Lung microvascular endothelial cell (primary cell): ENCODE measurements at regions not wholly inside any gene's neighbourhood (a gene's known extent, or its start where the extent isn't known, plus 50 kb on each side); places are given as distances from the start of the nearest gene placed in this dataset.

Experiments
- DNase-seq, 2 donors: peaks; one replicate each; pipeline versions ENCODE4 v3.0.0 to v3.0.0-alpha.2; 2010; ENCODE audit warnings: low read depth in 2 of 2

DNA sequence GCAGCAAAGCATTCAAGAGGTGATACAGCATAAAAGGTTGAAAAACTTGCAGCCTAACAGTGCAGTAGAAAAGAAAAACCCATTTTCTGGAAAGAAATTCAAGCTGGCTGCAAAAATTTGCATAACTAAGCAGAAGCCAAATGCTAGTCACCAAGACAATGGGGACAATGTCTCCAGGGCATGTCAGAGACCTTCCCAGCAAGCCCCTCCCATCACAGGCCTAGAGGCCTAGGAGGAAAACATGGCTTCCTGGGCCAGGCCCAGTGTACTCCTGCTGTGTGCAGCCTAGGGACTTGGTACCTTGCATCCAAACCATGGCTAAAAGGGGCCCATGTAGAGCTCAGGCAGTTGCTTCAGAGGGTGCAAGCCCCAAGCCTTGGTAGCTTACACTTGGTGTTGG is 405.1 kb upstream of the CYRIA start:
- no peak for DNase-seq

DNA sequence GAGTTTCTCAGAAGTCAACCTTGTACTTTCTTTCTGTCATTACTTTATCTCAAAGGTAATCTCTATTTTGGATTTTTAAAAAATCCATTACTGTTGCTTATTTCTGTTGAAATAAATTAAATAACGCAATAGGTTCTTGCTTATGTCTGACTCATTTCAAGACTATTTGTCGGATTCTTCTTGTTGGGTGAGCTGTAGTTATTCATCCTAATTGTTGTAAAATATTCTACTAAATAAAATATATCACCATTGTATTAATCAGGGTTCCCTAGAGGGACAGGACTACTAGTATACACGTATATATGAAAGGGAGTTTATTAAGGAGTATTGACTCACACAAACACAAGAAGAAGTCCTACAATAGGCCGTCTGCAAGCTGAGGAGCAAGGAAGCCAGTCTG is 403.9 kb upstream of the CYRIA start:
- DNase-seq: no peak

DNA sequence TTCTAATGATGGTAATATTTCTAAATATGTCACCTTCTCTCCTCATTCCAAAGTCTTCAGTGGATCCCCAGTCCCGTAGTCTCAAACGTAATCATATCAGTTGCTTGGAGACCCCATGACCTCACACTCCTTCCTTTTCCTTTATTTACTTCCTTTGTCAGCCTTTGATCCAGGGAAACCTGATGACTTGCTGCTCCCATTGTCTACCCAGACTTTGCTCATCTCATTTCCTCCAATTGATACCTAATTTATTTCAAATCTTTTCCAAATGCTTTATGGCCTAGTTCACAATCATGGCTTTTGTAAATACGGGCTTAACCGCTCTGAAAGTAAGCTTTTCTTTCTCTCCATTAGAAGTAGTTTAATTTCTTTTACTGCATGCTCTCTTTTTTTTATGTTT is 402.4 kb upstream of the CYRIA start:
- peak in 1 of 2 donors; percentile 79 for DNase-seq

DNA sequence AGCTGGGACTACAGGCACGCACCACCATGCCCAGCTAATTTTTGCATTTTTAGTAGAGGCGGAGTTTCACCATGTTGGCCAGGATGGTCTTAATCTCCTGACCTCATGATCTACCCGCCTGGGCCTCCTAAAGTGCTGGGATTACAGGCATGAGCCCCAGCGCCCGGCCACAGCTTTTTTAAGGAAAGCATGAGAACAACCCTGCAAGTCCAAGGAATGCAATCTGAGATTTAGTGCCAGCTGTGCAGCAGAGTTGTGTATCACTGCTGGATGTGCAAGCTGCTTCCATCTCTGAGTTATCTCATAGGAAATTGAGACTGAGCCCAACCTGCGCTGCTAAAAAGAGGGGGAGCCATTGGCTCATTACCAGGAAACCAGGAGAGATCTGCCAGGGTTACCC is 399.9 kb upstream of the CYRIA start:
- no peak for DNase-seq

DNA sequence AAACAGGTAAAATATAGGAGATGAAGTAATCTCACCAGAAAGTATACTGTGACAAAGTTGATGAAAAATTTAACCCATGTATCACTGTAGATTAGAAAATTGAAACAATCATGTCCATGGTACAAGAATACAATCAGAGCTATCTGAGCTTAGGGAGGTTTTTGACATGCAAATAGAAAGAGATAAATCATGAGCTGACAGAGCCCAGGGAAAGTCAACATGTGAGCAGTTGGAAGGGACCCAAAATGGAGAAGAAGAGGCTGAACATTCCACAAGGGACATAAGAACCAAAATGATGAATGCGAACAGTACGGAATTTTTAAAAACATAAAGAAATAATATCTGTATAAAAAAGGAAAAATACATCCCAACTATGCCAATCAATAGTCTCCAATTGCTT is 395.4 kb upstream of the CYRIA start:
- DNase-seq: no peak

DNA sequence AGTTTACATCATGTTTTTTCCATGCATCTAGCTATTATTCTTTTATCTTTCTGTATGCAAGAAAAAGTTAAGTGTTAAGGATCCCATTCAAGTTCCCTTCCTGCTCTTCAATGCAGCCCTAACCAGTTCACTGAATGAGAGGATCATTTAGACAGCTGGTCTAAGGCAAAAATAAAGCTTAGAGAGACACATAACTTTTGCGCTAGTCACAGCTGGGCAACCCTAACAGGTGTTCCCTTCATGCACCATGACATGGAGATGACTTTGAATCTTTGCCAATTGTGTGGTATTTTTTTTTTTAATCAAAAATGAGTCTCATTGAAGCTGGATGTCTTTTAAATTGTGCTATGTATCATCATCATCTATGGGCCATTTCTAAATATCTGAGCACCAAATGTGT is 393.8 kb upstream of the CYRIA start:
- no peak for DNase-seq

DNA sequence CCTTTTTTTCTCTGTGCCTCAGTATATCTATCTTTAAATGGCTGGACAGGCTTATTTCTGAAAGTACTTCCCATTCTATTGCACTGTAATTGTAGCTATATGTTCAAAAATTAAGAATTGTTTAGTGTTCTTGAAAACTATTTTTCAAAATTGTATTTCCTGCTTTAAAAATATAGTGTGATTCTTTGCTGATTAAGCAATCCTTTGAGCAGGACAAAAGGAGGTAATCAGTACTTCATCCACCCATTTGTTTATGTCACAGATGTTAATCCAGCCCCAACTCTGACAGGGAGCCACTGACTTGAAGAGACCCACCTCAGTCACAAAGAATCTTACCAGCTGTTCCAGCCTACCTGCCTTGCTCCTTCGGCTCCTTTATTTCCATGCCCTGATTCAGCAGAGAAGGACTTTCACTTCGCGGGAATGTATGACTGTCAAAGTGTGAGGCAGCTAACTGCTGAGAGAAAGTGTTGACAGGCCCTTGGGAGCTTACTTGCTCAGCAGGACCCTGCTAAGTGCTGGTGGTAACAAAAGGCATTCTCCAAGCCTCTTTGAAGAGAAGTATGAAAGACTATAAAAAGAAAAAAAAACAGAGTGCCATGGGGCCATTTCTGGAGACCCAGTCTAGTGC is 393.3 kb upstream of the CYRIA start:
- no peak for DNase-seq

DNA sequence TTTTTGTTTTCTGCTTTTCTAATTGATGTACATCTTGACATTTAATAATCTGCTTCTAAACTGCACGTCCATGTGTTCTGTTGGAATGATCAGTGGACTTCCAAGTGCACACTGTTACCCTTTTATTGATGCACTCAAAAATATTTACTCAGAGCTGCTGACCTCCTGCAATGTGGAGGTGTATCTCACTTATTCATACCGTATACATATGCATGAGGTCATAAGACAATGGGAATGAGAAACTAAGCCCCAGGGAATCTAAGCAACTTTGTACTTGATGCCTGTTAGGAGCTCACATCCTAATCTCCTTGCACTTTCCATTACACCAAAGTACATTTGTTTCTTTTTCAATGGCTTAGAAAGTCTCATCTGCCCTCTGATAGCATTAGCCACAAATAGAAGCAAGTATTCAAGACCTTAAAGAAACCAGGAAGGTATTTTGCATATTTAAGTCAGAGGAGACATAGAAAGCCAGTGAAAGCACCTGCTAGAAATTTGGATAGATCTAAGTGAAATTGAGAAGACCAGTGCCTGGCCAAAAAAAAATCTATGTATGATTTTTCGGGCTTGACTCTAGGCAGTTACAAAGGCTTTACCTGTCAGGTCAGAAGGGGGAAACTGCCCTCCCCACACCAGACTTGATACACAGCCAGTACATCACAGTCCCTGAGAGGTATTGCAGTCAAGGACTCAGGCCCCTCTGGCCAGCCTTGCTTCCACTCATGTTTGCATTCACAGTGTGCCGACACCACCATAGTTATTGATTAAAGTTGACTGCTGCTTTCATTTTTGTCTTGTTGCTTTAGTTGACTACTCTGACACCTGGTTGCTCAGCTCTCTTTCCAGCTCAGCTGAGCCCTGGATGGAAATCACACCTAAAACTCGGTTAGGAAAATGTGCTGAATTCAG is 391.7 kb upstream of the CYRIA start:
- DNase-seq: no peak

DNA sequence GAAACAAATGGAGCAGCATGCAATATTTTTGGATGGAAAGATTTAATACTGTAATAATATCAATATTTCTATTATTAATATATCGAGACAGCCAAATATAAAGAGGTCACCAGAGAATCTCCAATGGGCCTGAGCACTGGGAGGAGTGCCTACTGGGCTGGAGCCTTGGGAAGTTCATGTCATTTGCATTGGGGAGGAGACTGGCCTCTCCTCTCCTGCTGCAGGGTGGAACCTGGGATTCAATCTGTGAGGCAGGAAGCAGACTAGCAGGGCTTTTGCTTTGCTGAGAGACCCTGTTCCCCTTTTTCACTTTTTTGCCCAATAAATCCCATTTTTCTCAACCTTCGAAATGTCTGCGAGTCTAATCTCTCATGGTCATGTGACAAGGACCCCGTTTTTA is 390.6 kb upstream of the CYRIA start:
- DNase-seq: no peak

DNA sequence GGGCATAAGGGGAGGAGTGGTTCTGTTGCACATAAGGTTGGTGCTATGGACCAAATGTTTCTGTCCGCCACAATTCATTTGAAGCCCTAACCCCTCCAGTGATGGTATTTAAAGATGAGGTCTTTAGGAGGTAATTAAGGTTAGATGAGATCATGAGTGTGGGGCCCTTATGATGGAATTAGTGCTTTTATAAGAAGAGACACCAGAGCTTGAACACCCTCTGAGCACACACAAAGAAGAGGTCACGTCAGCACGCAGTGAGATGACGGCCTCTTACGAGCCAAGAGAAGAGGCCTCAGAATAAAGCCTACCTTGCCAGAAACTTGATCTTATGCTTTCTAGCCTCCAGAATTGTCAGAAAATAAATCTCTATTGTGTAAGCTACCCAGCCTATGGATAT is 386.4 kb upstream of the CYRIA start:
- no peak for DNase-seq

DNA sequence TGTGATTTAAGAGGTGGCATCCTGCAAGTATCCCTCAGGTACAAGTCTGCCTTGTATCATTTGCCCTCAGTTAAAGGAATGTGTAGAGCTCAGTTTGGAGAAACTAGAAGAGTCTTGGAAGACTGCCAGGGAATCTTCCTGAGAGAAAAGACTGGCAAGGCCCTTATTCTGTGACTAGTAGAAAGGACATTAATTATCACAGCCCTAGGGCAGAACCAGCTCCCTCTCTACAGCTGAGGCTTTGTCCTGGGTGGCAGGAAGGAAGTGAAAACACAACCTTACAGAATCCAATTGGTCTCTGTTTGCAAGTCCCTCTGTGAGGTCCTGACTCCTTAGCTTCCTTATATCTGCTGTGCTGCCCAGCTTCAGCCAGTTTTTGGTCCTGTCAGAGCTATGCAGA is 385.9 kb upstream of the CYRIA start:
- no peak for DNase-seq

DNA sequence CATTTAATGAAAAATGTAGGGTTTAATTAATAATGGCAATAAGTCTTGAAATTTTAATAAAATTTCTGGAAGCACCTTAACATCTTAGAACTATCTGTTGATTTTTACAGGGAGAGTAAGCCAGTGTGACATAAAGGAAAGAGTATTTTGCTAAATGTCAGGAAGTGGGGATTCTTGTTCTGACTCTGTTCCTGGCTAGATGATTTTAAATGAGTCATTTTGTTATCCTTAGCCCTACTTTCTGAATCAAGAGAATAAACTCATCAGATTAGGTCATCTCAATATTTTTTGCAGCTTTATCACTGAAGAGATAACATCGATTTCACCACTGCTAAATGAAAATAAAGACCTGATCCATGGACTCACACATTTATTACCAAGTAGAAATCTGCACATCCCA is 377.5 kb upstream of the CYRIA start:
- peak in 1 of 2 donors; percentile 41 for DNase-seq

DNA sequence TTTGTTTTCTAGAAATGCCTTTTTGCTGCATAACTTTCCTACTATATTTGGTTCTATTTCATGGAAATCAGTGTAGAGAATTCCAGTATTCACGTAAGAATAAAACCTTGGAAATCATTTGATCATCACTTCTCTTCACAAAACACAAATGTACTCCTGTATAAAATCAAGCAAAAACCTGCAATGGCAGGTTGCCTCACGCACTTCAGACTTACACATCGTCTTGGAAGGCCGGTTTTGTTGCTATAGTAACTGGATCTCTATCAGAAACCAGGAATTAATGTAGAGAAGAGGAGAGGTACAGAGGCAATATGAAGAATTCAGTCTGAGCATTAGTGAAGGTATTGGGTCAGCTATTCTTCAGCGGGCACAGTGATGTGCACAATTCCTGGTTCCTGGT is 370.7 kb upstream of the CYRIA start:
- no peak for DNase-seq

DNA sequence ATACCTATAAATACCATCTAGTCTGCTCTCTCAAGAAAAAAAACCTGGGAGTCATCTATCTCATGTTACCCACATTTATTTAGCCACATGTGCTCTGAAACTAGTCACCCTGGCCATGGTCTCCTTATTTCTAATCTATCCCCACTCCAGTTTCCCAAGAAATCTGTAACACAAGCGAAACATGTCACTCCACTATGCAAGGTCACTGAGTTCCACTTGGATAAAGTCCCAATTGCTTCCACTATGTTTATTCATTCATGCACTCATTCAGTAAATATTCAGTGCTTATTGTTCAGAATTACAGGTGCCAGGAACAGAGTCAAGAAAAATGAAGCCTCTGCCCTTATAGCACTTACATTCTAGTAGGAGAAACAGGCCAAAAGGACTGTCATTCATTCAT is 369.4 kb upstream of the CYRIA start:
- peak in 1 of 2 donors; percentile 20 for DNase-seq

DNA sequence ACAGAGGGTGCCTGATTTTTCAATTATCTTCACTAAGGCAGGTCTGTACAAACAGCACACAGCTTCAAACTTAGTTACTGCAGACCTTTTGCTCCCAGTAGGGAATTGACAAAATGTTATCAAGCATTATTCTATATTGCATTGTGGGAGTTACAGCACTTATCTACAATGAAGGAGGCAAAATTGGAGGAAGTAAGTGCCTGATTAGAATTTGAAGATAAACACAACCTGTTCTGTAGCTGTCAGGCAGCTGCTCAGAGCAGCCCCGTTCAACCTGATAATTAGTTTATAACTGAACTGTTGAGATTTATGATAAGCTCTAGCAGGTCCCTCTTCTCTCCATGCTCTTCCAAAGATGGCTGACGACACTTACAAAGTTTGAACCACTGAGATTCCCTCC is 364.4 kb upstream of the CYRIA start:
- DNase-seq: no peak

DNA sequence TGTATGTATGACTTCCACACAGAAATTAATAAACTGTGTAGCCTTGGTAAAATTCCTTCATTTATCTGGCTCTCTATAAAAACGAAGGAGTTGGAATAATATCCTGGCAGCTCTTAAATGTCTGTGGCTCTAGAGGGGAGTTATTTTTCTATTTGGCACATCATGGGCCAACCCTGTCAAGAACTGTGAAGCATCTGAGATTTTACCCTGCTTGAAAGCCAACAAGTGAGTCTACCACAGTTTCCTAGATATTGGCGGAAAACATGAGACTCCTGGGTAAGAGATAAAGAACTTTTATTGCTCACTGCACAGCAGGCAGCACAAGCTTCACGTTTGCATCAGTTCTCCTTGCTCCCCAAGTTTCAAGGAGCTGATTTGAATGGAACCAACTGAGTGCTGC is 346.7 kb upstream of the CYRIA start:
- DNase-seq: no peak

DNA sequence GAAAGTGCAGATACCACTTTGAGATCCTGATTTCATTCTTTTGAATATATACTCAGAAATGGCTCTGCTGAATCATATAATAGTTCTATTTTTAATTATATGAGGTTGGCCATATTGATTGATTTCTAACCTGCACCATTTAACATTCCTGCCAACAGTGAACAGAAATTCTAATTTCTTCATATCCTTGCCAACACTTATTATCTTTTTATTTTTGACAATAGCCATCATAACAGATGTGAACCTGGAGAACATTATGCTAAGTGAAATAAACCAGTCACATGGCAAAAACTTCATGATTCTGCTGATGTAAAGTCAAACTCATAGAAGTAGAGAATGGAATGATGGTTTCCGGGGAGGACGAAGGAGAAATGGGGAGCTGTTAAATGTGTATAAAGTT is 344.5 kb upstream of the CYRIA start:
- no peak for DNase-seq

DNA sequence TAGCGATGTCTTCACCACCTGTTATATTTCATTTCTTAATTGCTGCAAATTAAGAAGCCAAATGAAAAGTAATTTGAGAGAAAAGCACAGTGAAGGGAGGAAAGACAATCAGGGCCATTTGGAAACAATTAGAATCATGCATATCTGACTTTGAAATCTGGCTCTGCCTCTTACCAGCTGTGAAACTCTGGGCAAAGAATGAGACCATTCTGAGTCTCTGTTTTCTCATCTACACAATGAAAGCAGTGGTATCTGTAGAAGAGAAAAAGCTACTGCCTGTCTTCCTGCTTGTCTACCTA is 334.5 kb upstream of the CYRIA start:
- DNase-seq: no peak

DNA sequence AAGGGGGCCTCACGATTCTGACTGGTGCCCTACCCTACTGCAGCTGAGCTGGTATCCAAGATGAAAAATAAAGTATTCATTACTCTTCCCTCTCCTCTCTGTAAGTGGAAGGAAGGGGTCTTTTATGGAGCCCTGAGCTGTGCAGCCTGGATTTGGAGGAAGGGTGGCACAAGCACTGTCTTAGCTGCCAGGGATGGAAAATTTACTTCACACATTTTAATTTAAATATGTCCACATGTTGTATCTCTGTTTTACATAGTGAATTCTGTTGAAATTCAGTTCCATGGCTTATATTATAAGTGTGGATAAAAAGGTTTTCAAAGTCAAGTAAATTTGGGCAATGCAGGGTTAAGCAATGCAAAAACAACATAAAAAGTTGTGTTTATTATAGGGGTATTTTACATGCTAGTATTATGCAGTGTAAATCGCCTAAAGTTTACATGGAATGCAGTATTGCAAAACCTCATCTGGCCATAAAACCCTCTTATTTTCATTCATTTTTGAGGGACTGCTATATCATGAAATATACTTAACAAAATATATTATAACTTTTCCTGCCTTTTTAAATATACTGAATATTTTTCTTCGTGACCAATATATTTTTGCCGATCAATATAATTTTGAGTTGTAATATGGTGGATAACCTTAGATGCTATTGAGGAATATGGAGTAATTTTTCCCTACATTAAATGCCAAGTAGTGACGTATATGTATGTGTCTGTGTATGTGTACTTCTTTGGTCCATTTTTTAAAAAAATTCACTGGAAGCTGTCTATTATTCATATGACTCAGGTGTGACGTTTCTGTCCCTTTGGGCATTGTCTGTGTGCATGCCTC is 333.9 kb upstream of the CYRIA start:
- no peak for DNase-seq

DNA sequence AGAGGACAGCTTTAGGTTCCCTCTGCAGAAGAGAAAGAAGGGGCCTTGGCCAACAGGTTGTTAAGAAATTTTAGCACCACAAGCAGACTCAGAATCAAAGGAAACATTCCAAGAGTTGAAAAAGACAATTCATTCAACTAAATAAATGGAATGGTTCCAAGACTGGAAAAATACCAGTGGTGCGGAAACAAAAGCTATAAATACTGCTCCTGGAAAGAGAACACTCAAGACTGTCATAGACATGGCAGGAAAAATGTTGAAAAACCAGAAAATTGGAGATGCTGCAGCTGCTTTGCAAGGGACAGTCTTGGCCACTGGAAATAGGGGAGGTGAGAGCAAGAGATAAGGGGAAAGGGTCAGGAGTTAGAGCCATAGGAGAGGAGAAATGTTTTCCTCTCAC is 312.7 kb upstream of the CYRIA start:
- no peak for DNase-seq

DNA sequence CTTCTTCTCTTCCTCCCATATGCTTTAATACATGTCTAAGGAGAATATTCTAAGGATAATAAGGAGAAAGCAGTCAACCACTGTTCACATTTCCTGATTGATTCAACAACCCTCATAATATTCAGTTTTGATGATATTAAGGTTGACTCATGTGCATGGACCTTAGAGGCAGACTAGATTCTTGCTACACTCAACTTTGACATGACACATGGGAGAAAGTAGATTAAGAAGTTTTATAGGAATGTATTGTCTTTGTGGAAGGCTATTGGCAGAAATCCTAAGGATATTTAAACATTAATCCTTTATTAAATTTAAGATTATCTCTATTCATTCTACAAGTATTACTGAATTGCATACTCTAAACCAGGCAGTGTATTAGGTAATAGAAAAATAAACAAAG is 309.1 kb upstream of the CYRIA start:
- no peak for DNase-seq

DNA sequence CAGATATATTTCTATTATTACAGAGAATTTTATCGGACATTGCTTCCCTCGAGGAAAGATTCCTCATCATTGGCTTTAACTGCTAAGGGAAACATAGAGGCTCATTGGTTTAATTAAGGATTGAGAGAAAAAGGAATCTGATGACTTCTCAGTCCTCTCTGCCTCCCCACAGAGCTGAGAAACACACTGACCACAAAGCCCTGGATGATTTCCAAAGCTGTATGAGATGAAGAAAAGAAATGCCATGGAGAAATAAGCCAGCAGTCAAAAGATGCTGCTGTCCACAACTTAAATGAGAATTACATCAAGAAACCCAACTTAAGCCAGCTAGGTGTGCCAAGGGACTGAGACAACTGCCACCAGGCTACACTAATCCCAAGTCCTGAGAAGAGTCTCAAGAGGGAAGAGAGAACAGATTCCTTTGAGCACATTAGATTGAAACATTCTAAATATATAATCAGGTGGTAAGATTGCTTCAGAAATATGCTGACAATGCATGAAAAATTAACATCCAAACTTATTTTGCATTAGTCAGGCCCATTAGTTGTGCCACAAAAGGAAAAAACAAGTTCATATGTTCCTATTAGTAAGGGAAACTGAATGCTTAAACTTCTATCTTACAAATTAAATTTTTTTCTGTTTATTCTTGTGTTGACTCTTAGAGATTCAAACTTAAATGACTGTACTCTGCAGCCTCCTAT is 308.1 kb upstream of the CYRIA start:
- DNase-seq: no peak
